ENCODE measurements at regions not wholly inside any gene's neighbourhood (a gene's known extent, or its start where the extent isn't known, plus 50 kb on each side); places are given as distances from the start of the nearest gene placed in this dataset.

- TF ChIP-seq CTCF (IDR thresholded peaks at IDR 0.05; ENCODE audit: low read depth, low read length, poor library complexity, severe bottlenecking) (no peak), EZH2phosphoT487 (IDR thresholded peaks at IDR 0.05; ENCODE audit: borderline replicate concordance, low read length) (no peak; the same call in 1 of the 2 replicates)
Measured at GRCh38 chr7:101754424-101755159, 62.8 kb upstream of the CUX1 start.
